GM21447 (cell line): ENCODE measurements at regions not wholly inside any gene's neighbourhood (a gene's known extent, or its start where the extent isn't known, plus 50 kb on each side); places are given as distances from the start of the nearest gene placed in this dataset.

ENCODE experiments used
- ATAC-seq: cut with Tn5 transposase; IDR thresholded peaks from one replicate; pipeline ENCODE4 v1.9.1; 2021; ENCODE audit not compliant: unreplicated experiment

GRCh38 chr3:110375751-110376518 is 695.7 kb upstream of the NECTIN3 start:
- no peak for ATAC-seq

DNA sequence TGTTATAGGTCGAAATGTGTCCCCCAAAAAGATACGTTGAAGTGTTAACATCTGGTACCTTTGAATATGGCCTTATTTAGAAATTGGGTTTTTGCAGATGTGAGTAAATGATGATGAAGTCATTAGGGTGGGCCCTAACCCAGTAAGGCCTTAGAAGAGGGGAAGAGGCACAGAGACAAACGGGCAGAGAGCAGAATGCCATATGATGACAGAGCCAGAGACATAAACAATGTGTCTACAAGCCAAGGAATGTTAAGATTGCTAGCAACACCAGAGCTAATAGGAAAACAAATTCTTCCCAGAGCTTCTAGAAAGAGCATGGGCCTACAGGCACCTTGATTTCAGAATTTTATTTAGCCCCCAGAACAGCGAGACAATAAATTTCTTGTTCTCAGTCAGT is 693.1 kb upstream of the NECTIN3 start:
- ATAC-seq = no peak

- no peak for ATAC-seq
These were observed 689.6 kb upstream of the NECTIN3 start for GRCh38 chr3:110381992-110382391.

GRCh38 chr3:110383356-110383755 is 688.3 kb upstream of the NECTIN3 start:
- no peak for ATAC-seq

- no peak for ATAC-seq
These were observed 687.0 kb upstream of the NECTIN3 start for GRCh38 chr3:110384601-110385000.

DNA sequence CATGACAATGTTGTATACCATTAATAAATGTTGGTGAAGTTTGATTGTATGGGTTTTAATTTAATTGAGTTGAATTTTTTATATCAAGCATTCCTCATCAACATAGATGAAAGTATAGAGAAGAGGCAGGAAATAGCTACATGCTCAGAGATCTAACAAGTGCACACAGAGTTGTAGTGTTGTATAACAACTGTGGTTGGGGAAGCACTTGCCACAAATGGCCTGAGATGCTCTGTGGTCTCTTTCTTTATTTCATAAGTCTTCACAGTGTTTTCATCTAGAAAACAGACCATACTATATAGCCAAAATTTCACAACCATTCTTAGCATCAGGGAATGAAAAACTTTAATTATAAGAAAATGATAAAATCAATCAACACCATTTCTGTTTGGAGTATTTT is 682.6 kb upstream of the NECTIN3 start:
- ATAC-seq = no peak

DNA sequence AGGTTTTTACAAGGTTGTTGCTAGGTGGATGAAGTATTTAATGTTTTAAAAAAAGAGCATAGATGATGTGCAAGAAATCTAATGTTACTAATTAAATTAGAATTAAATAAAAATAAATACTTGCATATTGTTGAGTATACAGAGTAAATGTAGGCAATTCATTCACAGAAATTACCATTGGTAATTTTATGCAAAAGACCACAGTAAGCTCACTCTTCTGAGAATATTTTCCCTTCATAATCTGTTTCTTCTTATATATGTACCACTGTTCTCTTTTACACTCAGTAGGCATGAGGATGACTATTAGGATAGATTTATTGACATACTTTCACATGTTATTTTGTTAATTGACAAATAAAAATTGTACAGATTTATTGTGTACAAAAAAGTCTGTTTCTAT is 681.2 kb upstream of the NECTIN3 start:
- ATAC-seq = no peak

DNA sequence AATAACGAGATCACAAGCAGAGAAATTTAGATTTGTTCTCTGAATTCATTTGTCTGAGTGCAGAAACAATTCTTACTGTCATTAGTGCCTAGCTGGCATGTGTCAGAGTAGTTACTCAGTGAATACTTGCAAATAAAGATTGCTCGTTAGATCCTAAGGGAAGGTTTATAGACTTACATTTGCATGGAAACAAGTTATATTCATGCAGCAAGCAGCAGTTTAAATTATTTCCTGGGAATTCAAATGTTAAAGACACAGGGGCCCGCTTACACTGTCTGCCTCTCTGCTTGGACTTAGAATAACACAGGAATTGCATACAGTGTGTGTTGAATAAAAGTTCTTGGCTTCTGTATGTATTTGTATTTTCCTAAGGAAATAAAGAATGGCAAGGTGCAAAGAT is 680.6 kb upstream of the NECTIN3 start:
- no peak for ATAC-seq

DNA sequence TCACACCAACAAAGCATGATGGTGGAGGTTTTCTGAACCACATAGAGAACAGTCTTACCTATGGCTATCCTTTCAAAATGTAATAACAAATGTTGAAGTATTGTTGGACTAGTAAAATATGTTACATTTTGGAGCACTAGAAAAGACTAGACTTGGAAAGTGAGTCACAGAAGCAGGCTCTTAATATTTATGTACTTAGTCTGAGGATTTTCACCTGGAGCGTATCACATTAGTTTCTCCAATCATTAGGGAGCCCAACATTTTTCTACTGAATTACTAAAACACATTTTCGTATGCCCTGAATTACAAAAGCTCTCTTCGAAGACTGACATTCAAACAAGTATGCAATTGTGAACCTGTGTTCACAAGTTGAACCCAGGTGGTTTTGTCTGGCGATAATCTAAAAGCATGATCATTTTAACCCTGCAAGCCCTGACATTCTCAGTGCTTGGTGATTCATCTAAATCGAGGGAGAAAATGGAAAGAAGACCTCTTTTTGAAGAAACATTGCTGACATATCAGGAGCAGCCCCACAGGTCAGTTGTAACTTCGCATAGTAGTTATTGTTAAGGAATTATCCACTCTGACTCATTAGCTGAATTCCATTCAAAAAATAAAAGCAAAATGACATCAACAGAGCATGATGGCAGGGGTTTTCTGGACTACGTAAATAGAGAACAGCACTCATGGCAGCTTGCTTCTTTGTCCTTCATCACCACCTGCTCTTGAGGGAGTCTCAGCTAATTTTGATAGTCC is 679.8 kb upstream of the NECTIN3 start:
- ATAC-seq = no peak

DNA sequence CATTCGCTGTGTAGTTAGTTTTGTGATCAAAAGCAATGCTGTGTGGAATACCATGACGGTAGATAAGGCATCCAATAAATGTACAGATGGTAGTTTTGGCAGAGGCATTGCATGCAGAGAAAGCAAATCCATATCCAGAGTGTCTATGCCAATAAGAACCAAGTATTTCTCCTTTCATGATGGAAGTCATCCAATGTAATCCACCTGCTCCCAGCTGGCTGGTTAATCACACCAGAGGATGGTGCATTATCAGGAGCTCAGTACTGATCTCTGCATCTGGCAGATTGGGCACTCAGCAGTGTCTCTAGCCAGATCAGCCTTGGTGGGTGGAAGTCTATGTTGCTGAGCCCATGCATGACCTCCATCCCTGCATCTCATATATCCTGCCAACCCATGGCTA is 677.7 kb upstream of the NECTIN3 start:
- no peak for ATAC-seq

GRCh38 chr3:110397115-110397514 is 674.5 kb upstream of the NECTIN3 start:
- ATAC-seq = no peak

DNA sequence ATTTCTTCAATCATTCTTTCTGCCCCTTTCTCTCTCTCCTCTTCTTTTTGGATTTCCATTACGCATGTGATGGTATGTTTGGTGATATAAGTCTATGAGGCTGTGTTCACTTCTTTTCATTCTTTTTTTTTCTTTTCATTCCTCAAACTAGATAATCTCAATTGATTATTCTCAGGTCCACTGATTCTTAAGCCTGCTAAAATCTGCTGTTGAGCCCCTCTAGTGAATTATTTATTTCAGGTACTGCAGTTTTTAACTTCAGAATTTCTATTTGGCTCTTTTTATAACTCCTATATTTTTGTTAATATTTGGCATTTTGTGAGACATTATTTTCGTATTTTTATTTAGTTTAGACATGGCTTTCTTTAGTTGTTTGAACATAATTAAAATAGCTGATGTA is 671.3 kb upstream of the NECTIN3 start:
- no peak for ATAC-seq

GRCh38 chr3:110405830-110406585 is 665.6 kb upstream of the NECTIN3 start:
- ATAC-seq = no peak

- ATAC-seq = no peak
These were observed 658.4 kb upstream of the NECTIN3 start for GRCh38 chr3:110413266-110413665.

DNA sequence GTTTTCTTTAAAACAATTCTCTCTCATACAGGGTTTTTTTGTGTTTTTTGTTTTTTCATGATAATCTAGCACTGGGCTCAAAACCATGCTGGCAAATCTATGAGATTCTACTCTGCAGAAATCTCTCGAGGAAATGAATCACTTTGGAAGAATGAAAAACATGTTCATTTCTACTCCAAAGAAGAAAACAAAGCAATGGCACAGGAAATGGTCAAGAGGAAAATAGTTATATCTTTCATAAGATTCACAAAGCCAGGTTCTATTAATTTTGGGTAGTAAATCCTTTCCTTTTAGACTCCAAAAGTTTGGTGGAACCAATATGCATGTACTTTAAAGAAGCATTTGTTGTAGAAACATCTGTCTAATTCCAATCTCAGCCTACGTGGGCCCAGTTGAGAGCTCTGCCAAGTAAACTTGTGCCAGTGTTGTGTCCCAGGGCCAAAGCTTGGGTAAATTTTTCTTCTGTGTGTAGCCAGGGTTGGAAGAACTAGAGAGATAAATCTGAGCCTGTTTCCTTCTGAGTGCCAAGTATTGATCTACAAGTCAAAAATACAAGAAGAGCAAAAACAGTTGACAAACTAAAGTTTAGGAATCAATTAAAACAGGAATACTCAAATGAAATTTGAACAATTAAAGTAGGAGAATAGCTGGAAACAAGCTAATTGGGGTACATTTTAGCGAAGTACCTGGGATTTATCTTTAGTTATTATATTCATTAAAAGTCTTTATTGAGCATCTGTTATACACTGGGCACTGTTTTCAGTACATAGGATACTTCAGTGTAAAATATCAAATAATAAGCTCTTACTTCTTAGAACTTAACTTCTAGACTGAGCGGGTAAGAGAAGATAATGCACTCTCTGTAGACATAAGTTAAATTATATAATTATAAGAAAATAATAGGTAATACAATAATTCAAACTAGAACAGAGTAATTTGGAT is 657.5 kb upstream of the NECTIN3 start:
- ATAC-seq = no peak

DNA sequence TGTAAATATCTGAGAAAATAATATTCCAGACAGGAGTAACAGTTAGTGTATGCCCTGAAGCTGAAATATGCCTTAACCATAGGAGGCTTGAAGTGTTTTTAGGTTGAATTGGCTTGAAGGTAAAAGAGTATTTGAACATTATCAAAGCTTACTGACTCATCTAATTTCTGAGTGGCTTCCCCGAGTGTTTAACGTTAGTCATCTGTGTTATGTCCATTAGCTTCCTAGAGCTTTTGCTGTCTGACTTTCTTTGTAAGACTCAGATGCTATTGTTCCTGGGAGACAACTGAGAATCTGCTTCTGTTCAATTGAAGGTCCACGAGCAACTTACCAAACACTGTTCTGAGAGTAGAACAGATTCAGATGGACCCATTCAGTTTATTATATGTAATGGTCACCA is 656.8 kb upstream of the NECTIN3 start:
- ATAC-seq = no peak

- no peak for ATAC-seq
These were observed 652.5 kb upstream of the NECTIN3 start for GRCh38 chr3:110419096-110419495.

- ATAC-seq = no peak
These were observed 652.0 kb upstream of the NECTIN3 start for GRCh38 chr3:110419601-110420000.

- no peak for ATAC-seq
These were observed 651.4 kb upstream of the NECTIN3 start for GRCh38 chr3:110420158-110420641.

- no peak for ATAC-seq
These were observed 648.3 kb upstream of the NECTIN3 start for GRCh38 chr3:110423276-110423675.

- ATAC-seq = no peak
These were observed 641.5 kb upstream of the NECTIN3 start for GRCh38 chr3:110430146-110430545.
